ENCODE measurements at regions not wholly inside any gene's neighbourhood (a gene's known extent, or its start where the extent isn't known, plus 50 kb on each side); places are given as distances from the start of the nearest gene placed in this dataset.

- no peak for FAIRE-seq
- dilution Hi-C loops (cut with MboI; ENCODE audit: extremely low pct_ligation_motif_present, low sequenced_read_pairs) = no loop called here
Measured at GRCh38 chr2:221926327-221926726, 354.2 kb upstream of the EPHA4 start.

DNA sequence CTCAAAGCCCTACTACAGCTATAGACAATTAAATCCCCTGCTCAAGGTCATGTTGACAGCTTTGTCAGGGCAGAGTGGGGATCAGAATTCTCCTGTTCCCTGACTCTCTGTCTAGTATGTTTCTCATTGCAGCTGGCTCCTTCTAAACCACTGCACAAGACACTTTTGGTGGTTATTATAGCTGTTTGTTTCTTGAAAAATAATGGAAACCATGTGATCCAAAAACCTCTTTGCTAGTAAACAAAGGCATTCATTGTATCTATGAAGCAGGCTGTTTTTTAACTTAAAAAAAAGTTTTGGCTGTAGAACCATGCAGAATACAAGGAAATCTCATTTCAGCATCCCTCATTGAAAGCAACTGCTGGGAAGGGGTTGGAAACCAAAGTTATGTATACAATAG is 352.5 kb upstream of the EPHA4 start:
- FAIRE-seq = no peak
- H3K36me3 ChIP-seq (ENCODE audit: control insufficient read depth in 2 of 2, extremely low read depth in 1 of 2, insufficient read depth in 2 of 2, low read length in 2 of 2) = no peaks in the 10 kb centered on the region
- H3K79me2 ChIP-seq (ENCODE audit: control insufficient read depth, insufficient read depth, low read length) = no peaks in the 10 kb centered on the region
- no peaks in the 10 kb centered on the region for H3K4me1 ChIP-seq (ENCODE audit: control insufficient read depth, extremely low read depth, insufficient read depth, low read length)
- TF ChIP-seq EZH2 (IDR thresholded peaks at IDR 0.05; ENCODE audit: low read length) = no peak
- TF ChIP-seq, protein P1, sequence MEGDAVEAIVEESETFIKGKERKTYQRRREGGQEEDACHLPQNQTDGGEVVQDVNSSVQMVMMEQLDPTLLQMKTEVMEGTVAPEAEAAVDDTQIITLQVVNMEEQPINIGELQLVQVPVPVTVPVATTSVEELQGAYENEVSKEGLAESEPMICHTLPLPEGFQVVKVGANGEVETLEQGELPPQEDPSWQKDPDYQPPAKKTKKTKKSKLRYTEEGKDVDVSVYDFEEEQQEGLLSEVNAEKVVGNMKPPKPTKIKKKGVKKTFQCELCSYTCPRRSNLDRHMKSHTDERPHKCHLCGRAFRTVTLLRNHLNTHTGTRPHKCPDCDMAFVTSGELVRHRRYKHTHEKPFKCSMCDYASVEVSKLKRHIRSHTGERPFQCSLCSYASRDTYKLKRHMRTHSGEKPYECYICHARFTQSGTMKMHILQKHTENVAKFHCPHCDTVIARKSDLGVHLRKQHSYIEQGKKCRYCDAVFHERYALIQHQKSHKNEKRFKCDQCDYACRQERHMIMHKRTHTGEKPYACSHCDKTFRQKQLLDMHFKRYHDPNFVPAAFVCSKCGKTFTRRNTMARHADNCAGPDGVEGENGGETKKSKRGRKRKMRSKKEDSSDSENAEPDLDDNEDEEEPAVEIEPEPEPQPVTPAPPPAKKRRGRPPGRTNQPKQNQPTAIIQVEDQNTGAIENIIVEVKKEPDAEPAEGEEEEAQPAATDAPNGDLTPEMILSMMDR (optimal IDR thresholded peaks at IDR 0.05 in 1 of 3, IDR thresholded peaks at IDR 0.05 in 1 of 3, conservative IDR thresholded peaks at IDR 0.05 in 1 of 3; ENCODE audit: extremely low read depth in 1 of 3, insufficient read depth in 2 of 3, low read length in 3 of 3) = no peak
- H4K20me1 ChIP-seq (ENCODE audit: control insufficient read depth, extremely low read depth, insufficient read depth, low read length) = no peaks in the 10 kb centered on the region
- H3K4me3 ChIP-seq (ENCODE audit: control insufficient read depth in 2 of 3, extremely low read depth in 1 of 3, insufficient read depth in 2 of 3, low read depth in 1 of 3, low read length in 3 of 3) = no peak overlapping the region
- no peaks in the 10 kb centered on the region for H3K27me3 ChIP-seq (ENCODE audit: control insufficient read depth, extremely low read depth, insufficient read depth, low read length)
- H3K27ac ChIP-seq (ENCODE audit: control insufficient read depth, insufficient read depth, low read length) = no peak overlapping the region
- DNase-seq (ENCODE audit: low read depth, low spot score) = no peak
- dilution Hi-C loops (cut with MboI; ENCODE audit: extremely low pct_ligation_motif_present, low sequenced_read_pairs) = no loop called here
- H3K9ac ChIP-seq (ENCODE audit: control insufficient read depth, extremely low read depth, insufficient read depth, low read length) = no peak overlapping the region
- H3K9me3 ChIP-seq (ENCODE audit: control insufficient read depth, low read depth, low read length) = no peaks in the 10 kb centered on the region
- no peak overlapping the region for H2AFZ ChIP-seq (ENCODE audit: control insufficient read depth, low read length)
- H3K4me2 ChIP-seq (ENCODE audit: control insufficient read depth, extremely low read depth, insufficient read depth, low read depth, low read length) = no peak overlapping the region
- H3K9me1 ChIP-seq (ENCODE audit: control insufficient read depth, extremely low read depth, insufficient read depth, low read length) = no peaks in the 10 kb centered on the region

More at GRCh38 chr2:221926327-221926726, 354.2 kb upstream of the EPHA4 start:
- no peak for DNase-seq (ENCODE audit: low read depth, low spot score)
- H2AFZ ChIP-seq (ENCODE audit: control insufficient read depth, low read length) = no peak overlapping the region
- H3K4me3 ChIP-seq (ENCODE audit: control insufficient read depth in 2 of 3, extremely low read depth in 1 of 3, insufficient read depth in 2 of 3, low read depth in 1 of 3, low read length in 3 of 3) = no peak overlapping the region
- no peaks in the 10 kb centered on the region for H3K9me3 ChIP-seq (ENCODE audit: control insufficient read depth, low read depth, low read length)
- no peak overlapping the region for H3K27ac ChIP-seq (ENCODE audit: control insufficient read depth, insufficient read depth, low read length)
- H3K4me2 ChIP-seq (ENCODE audit: control insufficient read depth, extremely low read depth, insufficient read depth, low read depth, low read length) = no peak overlapping the region
- H3K79me2 ChIP-seq (ENCODE audit: control insufficient read depth, insufficient read depth, low read length) = no peaks in the 10 kb centered on the region
- H3K27me3 ChIP-seq (ENCODE audit: control insufficient read depth, extremely low read depth, insufficient read depth, low read length) = no peaks in the 10 kb centered on the region
- H3K36me3 ChIP-seq (ENCODE audit: control insufficient read depth in 2 of 2, extremely low read depth in 1 of 2, insufficient read depth in 2 of 2, low read length in 2 of 2) = no peaks in the 10 kb centered on the region
- no peaks in the 10 kb centered on the region for H3K9me1 ChIP-seq (ENCODE audit: control insufficient read depth, extremely low read depth, insufficient read depth, low read length)
- H3K9ac ChIP-seq (ENCODE audit: control insufficient read depth, extremely low read depth, insufficient read depth, low read length) = no peak overlapping the region
- H3K4me1 ChIP-seq (ENCODE audit: control insufficient read depth, extremely low read depth, insufficient read depth, low read length) = no peaks in the 10 kb centered on the region
- TF ChIP-seq, protein P1 (optimal IDR thresholded peaks at IDR 0.05 in 1 of 3, IDR thresholded peaks at IDR 0.05 in 1 of 3, conservative IDR thresholded peaks at IDR 0.05 in 1 of 3; ENCODE audit: extremely low read depth in 1 of 3, insufficient read depth in 2 of 3, low read length in 3 of 3) = no peak
- no peak for TF ChIP-seq EZH2 (IDR thresholded peaks at IDR 0.05; ENCODE audit: low read length)
- no peaks in the 10 kb centered on the region for H4K20me1 ChIP-seq (ENCODE audit: control insufficient read depth, extremely low read depth, insufficient read depth, low read length)

Data from keratinocyte (primary cell).